ENCODE measurements at regions not wholly inside any gene's neighbourhood (a gene's known extent, or its start where the extent isn't known, plus 50 kb on each side); places are given as distances from the start of the nearest gene placed in this dataset.
"Not testable (repeated sequence)": the region's sequence is repeated elsewhere in the genome, so short reads cannot be mapped to it uniquely, and the experiment has no call there.

DNA sequence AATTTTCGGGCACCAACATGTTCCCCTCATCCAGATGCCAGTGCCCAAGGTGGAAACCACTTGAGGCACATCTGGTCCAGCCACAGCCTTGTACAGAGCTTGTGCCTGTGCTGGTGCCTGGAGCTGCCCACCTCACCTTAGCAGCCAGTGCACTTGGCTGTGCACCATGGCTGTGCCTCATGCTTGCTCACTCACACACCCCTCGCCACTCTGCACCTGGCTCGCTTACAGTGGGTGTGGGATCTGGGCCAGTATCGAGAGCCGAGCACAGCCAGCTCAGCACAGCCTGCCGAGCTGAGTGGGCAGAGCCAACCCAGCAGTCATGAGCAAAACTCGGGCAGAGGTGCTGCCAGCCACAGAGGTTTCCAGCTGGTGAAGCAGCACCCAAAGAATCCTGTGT is 139.9 kb upstream of the NUPR2 start:
- DNase-seq (ENCODE audit: low read depth): no peak

DNA sequence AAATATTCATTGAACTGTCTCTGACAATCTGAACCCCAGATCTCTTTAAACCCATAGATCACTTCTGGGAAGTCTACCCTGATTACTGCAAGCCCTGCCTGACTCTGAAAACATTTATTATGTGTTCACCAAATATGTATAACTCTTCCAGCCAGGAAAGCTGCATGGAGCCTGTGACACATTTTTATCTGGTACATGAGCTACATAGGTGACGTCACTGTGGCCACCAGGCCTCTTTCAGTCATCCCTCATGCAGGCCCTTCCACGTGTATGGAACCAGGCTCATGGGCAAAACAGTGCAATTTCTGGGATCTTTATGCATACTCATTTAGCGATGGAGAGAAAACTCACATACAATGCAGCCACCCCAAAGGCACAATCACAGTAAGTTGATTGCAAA is 133.9 kb upstream of the NUPR2 start:
- DNase-seq (ENCODE audit: low read depth): no peak
- no peak overlapping the region for H3K4me3 ChIP-seq (ENCODE audit: low read depth, low read length)

More for the DNA sequence above, 139.9 kb upstream of the NUPR2 start:
- no peak overlapping the region for H3K4me3 ChIP-seq (ENCODE audit: low read depth, low read length)

DNA sequence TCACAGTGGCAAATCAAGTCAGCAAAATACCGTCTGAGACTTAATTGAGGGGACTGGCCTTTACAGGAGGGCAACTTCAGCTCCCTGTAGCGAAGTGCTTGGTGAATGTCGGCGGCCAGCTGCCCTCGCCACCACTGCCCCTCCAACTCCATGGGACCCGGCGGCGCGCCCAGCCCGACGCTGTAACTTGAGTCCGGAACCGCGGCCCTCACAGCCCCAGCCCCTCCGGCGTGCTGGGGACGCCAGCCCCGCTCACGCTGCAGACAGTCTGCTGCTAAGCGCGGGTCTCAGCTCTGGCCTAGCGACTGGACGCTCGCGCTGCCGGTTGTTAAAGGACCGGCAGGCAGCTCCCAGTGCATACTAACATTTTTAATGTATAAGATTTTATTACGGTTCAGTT is 113.4 kb upstream of the NUPR2 start:
- no peak for DNase-seq (ENCODE audit: low read depth)
- H3K4me3 ChIP-seq (ENCODE audit: low read depth, low read length): no peak overlapping the region

DNA sequence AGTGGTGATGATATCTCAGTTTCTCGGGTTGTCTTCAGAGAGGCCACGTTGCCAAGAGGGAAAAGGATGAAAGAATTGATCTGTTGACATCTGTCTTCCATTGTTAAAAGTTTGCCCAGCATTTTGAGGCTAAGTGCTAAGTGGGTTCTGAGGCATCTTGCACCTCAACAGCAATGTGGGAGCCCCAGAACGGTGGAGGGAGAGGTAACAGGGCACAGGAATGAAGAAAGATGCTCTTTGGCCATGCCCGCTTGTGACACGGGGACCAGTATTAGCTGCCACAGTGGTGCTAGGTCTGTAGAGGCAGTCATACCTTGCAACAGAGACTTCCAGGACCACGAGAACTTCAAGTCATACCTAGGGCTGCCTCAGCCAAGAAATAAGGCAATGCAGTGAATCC is 106.6 kb upstream of the NUPR2 start:
- no peak for DNase-seq (ENCODE audit: low read depth)
- H3K4me3 ChIP-seq (ENCODE audit: low read depth, low read length): no peak overlapping the region

DNA sequence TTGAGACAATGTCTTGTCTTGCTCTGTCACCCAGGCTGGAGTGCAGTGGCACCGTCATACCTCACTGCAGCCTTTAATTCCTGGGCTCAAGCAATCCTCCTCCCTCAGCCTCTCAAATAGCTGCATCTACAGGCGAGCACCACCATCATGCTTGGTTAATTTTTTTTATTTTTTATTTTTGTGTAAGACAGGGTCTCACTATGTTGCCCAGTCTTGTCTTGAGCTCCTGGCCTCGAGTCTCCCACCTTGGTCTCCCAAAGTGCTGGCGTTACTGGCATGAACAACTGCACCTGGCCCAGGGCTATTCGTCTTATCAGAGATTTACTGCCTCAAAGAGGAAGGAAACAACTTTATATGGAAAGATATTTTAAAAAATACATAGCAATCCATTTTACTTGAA is 102.8 kb upstream of the NUPR2 start:
- DNase-seq (ENCODE audit: low read depth): no peak
- no peak overlapping the region for H3K4me3 ChIP-seq (ENCODE audit: low read depth, low read length)

DNA sequence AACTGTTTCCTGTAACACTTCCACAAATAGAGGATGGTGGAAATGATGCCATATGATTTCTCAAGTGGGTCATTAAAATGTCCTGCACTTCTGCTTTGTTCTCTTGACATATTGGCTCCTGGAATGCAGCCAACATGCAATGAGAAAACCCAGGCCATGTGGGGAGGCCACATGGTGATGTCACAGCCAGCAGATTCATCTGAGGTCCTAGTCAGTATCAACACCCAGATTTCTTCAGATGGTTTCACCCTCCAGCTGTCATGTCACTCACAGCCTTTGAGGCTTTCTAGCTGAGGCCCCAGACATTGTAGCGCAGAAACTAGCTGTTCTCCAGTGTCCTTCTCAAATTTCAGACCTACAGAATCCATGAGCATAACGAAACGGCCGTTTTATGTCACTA is 102.3 kb upstream of the NUPR2 start:
- no peak overlapping the region for H3K4me3 ChIP-seq (ENCODE audit: low read depth, low read length)
- no peak for DNase-seq (ENCODE audit: low read depth)

DNA sequence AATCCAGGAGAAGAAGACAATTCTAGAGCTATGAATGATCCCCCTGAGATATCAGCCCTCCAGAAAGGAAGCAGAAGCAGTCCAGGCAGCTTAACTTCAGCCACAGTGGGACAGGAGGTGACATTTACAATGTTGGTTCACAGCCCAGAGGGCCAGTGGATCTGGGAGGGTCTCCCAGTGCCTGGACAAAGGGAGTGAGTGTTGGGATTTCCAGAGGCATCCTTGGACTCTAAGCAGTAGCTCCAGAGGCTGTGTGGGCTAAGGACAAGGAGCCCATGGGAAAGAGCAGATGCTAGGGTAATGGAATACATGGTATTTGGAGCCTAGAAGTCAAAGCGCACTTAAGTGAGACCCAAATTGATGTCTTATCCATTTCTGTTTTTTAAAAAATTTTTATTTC is 97.4 kb upstream of the NUPR2 start:
- no peak for DNase-seq (ENCODE audit: low read depth)

DNA sequence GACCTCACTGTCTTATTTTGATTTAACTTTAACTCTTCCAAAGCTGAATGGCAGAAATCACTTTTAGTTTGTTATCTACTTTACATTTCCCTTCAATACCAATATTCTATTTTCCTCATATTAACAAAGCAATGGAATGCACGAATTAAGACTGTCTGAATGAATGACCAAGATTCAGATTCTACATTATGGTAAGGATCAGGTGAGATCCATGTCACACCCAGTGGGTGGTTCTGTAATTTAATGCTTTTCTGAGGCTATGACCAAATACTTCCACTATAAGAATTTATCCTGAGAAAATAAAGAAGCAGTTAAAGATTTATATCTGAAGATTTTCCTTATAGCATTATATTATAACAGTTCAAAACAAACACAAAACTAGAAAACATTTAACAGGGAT is 90.2 kb upstream of the NUPR2 start:
- no peak for DNase-seq (ENCODE audit: low read depth)
- no peak overlapping the region for H3K4me3 ChIP-seq (ENCODE audit: low read depth, low read length)

More for the DNA sequence above, 97.4 kb upstream of the NUPR2 start:
- no peak overlapping the region for H3K4me3 ChIP-seq (ENCODE audit: low read depth, low read length)

DNA sequence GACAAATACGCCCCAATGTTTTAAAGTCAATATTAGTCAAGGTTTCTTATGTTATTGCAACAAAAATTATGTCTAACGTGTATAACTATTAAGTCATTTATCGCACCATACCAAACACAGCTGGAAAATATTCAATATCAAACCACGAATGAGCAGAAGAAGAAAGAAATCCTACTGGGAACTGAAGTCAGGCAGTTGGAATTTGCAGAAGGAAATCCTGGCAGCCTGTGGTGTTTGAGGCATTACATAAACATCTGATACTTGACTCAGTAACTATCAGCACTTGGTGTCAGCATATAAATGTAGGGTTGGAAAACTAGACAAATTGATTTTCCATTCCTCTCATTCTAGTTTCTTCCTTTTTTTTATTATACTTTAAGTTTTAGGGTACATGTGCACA is 83.4 kb upstream of the NUPR2 start:
- no peak overlapping the region for H3K4me3 ChIP-seq (ENCODE audit: low read depth, low read length)
- no peak for DNase-seq (ENCODE audit: low read depth)

DNA sequence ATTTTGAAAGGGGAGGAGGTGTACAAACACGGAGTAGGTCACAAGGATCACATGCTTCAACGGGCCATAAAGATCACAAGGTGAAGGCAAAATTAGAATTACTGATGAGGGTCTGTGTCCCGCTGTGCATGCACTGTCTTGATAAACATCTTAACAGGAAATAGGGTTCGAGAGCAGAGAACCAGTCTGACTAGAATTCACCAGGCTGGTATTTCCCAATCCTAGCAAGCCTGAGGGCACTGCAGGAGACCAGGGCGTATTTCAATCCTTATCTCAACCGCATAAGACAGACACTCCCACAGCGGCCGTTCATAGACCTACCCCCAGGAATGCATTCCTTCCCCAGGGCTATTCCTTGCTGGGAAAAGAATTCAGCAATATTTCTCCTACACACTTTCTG is 80.0 kb upstream of the NUPR2 start:
- DNase-seq (ENCODE audit: low read depth); H3K4me3 ChIP-seq (ENCODE audit: low read depth, low read length): not testable (repeated sequence)

DNA sequence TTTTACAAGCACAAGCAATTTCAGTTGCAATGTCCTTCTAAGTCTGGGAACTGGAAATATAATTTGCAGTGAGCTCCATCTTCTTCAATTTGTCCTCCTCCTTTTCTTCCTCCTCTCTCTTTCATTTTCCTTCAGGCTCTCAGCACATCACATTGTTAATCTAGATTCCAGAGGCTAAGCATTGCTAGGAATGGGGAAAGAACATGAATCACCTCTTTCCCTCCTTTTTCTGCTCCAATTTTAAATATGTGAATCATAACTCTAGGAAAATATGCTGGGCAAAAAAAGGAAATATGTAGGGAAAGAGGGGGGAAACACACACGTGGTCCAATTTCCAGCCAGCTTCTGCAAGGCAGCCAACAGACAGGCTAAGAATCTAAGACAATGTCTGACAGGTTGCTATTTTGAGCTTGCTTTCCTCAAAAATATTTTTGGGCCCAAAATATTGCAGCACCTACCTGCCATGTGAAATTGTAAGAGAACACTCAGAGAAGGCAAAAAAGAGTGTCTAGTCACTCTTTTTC is 72.7 kb upstream of the NUPR2 start:
- DNase-seq (ENCODE audit: low read depth): no peak
- no peak overlapping the region for H3K4me3 ChIP-seq (ENCODE audit: low read depth, low read length)

DNA sequence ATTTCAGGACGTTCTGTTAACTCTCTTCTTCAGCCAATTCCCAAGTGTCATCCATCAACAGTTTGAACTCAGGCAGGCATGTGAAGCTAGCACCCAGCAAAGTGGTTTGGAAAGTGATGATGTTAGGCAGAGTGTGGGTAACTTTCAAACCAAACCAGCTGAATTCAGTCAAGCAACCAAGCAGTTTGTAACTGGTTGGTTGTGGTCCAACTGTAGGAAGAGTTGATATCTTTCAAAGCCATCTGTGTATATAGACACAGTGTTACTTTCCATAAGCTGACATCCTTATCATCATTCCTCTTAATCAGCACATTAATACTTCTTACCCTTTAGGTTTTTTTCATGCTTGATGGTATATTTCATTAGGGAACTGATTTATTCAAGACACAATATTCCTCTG is 72.2 kb upstream of the NUPR2 start:
- no peak overlapping the region for H3K4me3 ChIP-seq (ENCODE audit: low read depth, low read length)
- no peak for DNase-seq (ENCODE audit: low read depth)

DNA sequence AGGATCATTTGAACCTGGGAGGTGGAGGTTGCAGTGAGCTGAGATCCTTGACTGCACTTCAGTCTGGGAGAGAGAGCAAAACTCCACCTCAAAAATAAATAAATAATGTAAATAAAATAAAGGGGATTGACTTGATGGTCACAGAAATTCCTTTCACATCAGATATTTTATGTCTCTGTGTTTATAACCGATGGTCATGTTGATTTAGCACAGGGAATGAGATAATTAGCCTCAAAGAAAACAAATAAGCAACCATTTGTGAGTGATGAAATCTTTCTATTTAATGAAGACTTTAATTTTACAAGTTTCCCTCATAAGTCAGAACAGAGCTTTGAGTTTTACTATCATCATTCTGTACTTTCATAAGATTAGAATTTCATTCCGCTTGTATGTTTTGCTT is 64.8 kb upstream of the NUPR2 start:
- no peak overlapping the region for H3K4me3 ChIP-seq (ENCODE audit: low read depth, low read length)
- DNase-seq (ENCODE audit: low read depth): no peak

DNA sequence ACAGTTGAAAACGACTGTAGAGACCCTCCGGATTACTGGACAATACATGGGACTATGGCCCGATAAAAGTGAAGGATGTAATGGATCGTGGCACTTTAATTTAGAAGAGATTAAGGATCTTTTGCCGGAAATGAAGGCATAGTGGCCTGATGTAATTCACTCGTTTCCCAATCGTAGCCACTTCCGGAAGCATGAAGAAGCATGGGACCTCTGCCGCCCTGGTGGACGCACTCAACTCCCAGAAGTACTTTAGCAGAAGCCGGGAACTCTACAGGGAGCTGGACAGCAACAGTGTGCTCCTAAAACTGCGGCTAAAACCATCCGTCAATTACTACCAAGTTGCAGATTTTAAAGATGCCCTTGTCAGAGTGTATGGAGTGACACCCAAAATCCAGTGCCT is 59.6 kb upstream of the NUPR2 start:
- no peak for DNase-seq (ENCODE audit: low read depth)
- H3K4me3 ChIP-seq (ENCODE audit: low read depth, low read length): no peak overlapping the region

DNA sequence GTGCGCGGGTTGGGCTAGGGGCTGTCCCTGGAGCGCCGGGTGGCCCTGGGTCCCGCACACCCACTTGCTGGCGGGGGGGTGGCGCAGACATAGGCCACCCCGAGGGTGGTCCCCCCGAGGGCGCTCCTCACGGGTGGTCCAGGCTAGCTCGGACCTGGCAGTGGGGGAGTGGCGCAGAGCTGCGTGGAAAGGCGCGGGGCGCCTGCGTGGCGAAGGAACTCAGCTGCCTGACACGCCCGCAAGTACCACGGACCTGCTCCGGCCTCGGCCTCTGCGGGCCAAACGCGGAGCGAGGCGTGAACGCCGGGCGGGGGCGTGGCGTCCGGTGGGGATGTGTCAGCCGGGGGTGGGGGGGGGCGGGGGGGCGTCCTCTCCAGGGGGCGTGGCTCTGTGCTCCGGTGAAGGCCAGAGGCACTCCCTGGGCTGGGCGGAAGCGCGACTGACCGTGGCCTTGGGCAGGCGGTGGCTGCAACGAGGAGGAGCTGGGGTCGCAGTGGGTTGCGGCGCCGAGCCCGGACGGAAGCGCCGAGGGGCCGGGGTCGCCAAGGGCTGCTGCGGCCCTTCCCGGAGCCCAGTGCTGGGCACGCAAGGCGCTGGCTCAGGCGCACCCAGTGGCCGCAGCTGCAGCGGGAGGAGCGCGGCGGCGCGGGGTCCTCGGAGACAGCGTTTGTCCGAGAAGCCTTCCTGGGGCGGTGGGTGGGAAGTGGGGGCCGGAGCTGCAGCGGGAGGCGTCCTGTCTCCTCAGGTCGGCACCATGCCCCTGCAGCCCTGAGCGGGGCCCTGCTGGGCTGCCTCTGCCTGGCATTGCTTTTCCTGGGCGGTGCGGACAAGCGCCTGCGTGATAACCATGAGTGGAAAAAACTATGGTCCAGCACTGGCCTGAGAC is 58.9 kb upstream of the NUPR2 start:
- H3K4me3 ChIP-seq (ENCODE audit: low read depth, low read length): peak overlapping the region; percentile 24
- DNase-seq (ENCODE audit: low read depth): no peak

DNA sequence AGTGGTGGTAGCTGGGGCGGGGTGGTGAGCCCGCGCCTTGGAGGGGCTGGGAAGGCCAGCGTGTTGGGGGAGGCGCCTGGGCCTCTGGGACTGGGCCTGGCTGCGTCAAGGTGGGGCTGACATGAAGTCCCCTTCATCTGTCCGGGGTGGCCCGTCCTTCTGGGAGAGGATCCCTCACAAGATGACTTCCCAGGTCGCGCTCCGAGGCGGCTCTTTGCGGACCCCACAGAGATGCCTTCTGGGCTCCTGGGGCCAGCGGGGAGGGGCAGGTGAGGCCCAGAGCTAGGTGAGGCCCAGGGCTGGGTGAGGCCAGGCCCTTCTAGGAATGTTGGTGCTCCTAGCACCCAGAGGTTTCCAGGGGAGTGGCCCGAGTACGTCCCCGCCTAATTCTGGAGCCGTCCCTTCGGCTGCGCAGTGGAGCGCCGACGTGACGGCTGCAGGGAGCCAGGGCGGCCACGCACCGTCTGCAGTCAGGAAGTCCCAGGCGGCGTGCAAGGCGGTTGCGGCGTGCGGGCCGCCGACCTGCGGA is 58.2 kb upstream of the NUPR2 start:
- DNase-seq (ENCODE audit: low read depth): no peak
- H3K4me3 ChIP-seq (ENCODE audit: low read depth, low read length): no peak overlapping the region

Measured in skeletal muscle cell (primary cell).